DOHH2 (cell line): ENCODE measurements at regions not wholly inside any gene's neighbourhood (a gene's known extent, or its start where the extent isn't known, plus 50 kb on each side); places are given as distances from the start of the nearest gene placed in this dataset.

Experiments
- H3F3A ChIP-seq: fragments of 200-600 bp; sonication (generic), shearing (Covaris generic); 2 replicates; pipeline ENCODE4 v1.6.0; 2016; ENCODE audit warnings: antibody characterized with exemption, mild to moderate bottlenecking; ENCODE audit not compliant: control insufficient read depth, insufficient read depth
- H3K27ac ChIP-seq: fragments of 200-600 bp; sonication (generic); 2 replicates; pipeline ENCODE4 v1.5.1; 2014; ENCODE audit warnings: low read depth, mild to moderate bottlenecking, low read length, moderate library complexity
- H3K27me3 ChIP-seq: fragments of 200-600 bp; sonication (generic); 2 replicates; pipeline ENCODE4 v1.6.1; 2014; ENCODE audit warnings: mild to moderate bottlenecking, low read length, mixed read lengths; ENCODE audit not compliant: control insufficient read depth
- H3K36me3 ChIP-seq: fragments of 200-600 bp; sonication (generic); 2 replicates; pipeline ENCODE4 v1.6.1; 2014; ENCODE audit warnings: mild to moderate bottlenecking, low read length, moderate library complexity, mixed read lengths; ENCODE audit not compliant: control insufficient read depth
- H3K4me1 ChIP-seq: fragments of 200-600 bp; sonication (generic); 2 replicates; pipeline ENCODE4 v1.6.1; 2014; ENCODE audit warnings: mild to moderate bottlenecking, low read length, mixed read lengths; ENCODE audit not compliant: control insufficient read depth
- H3K4me2 ChIP-seq: fragments of 200-600 bp; sonication (generic); 2 replicates; pipeline ENCODE4 v1.6.0; 2014; ENCODE audit warnings: mild to moderate bottlenecking, low read length, moderate library complexity
- H3K4me3 ChIP-seq: fragments of 200-600 bp; sonication (generic); 2 replicates; pipeline ENCODE4 v1.5.1; 2014; ENCODE audit warnings: mild to moderate bottlenecking, low read length, mixed read lengths
- H3K79me2 ChIP-seq: fragments of 200-600 bp; sonication (generic); 2 replicates; pipeline ENCODE4 v1.6.1; 2014; ENCODE audit warnings: mild to moderate bottlenecking, low read length, mixed read lengths; ENCODE audit not compliant: control insufficient read depth
- H3K9me2 ChIP-seq: fragments of 200-600 bp; sonication (generic); replicated peaks from 2 replicates; pipeline ENCODE4 v1.6.1; 2014; ENCODE audit warnings: mild to moderate bottlenecking, low read length, mixed read lengths; ENCODE audit not compliant: control insufficient read depth
- H3K9me3 ChIP-seq: fragments of 200-600 bp; sonication (generic); 2 replicates; pipeline ENCODE4 v1.6.1; 2014; ENCODE audit warnings: antibody characterized with exemption, low read length, mixed read lengths; ENCODE audit not compliant: control insufficient read depth, insufficient read depth
- H4K20me1 ChIP-seq: fragments of 200-600 bp; sonication (generic); 2 replicates; pipeline ENCODE4 v1.6.0; 2014; ENCODE audit warnings: low read depth, mild to moderate bottlenecking, antibody characterized with exemption, low read length, moderate library complexity; ENCODE audit not compliant: control insufficient read depth, insufficient read depth
- CTCF ChIP-seq: fragments of 200-600 bp; sonication (generic); IDR thresholded peaks from one replicate; pipeline ENCODE4 v1.5.1; 2014; ENCODE audit warnings: antibody characterized with exemption, mild to moderate bottlenecking, low read depth, low read length; ENCODE audit not compliant: poor library complexity, severe bottlenecking
- EZH2phosphoT487 ChIP-seq: fragments of 200-600 bp; sonication (generic); IDR thresholded peaks from 2 replicates; pipeline ENCODE4 v1.6.1; 2017; ENCODE audit warnings: borderline replicate concordance, mild to moderate bottlenecking, antibody characterized with exemption, low read length, moderate library complexity, mixed read lengths

GRCh38 chr20:7503501-7503900 is 436.8 kb downstream of the HAO1 start:
- H3K4me3 ChIP-seq: no peak overlapping the region
- no peaks in the 10 kb centered on the region for H3K36me3 ChIP-seq
- H3K4me1 ChIP-seq: no peaks in the 10 kb centered on the region
- H4K20me1 ChIP-seq: no peaks in the 10 kb centered on the region
- H3F3A ChIP-seq: no peaks in the 10 kb centered on the region
- no peak overlapping the region for H3K27ac ChIP-seq
- H3K9me3 ChIP-seq: no peaks in the 10 kb centered on the region
- H3K4me2 ChIP-seq: no peak overlapping the region
- H3K9me2 ChIP-seq: no peaks in the 10 kb centered on the region
- TF ChIP-seq CTCF: no peak
- no peak for TF ChIP-seq EZH2phosphoT487
- H3K27me3 ChIP-seq: no peaks in the 10 kb centered on the region
- H3K79me2 ChIP-seq: no peaks in the 10 kb centered on the region

- no peak overlapping the region for H3K4me3 ChIP-seq
- no peaks in the 10 kb centered on the region for H4K20me1 ChIP-seq
- TF ChIP-seq EZH2phosphoT487: no peak
- TF ChIP-seq CTCF: no peak
- no peaks in the 10 kb centered on the region for H3K79me2 ChIP-seq
- H3K4me2 ChIP-seq: no peak overlapping the region
- no peaks in the 10 kb centered on the region for H3K27me3 ChIP-seq
- H3K4me1 ChIP-seq: no peaks in the 10 kb centered on the region
- no peaks in the 10 kb centered on the region for H3K9me3 ChIP-seq
- H3K36me3 ChIP-seq: no peaks in the 10 kb centered on the region
- no peaks in the 10 kb centered on the region for H3K9me2 ChIP-seq
- no peak overlapping the region for H3K27ac ChIP-seq
- no peaks in the 10 kb centered on the region for H3F3A ChIP-seq
Observed at GRCh38 chr20:7505152-7505834, 435.0 kb downstream of the HAO1 start.

- Histone ChIP-seq H3F3A (no peaks in the 10 kb centered on the region), H3K4me3 (no peak overlapping the region), H3K9me3 (no peaks in the 10 kb centered on the region), H3K4me1 (no peaks in the 10 kb centered on the region), H3K79me2 (no peaks in the 10 kb centered on the region), H3K36me3 (no peaks in the 10 kb centered on the region), H4K20me1 (no peaks in the 10 kb centered on the region), H3K4me2 (no peak overlapping the region), H3K9me2 (no peaks in the 10 kb centered on the region), H3K27me3 (no peaks in the 10 kb centered on the region), H3K27ac (no peak overlapping the region)
- TF ChIP-seq CTCF (no peak), EZH2phosphoT487 (no peak)
Observed at GRCh38 chr20:7505835-7506221, 434.4 kb downstream of the HAO1 start.
